ENCODE measurements at regions not wholly inside any gene's neighbourhood (a gene's known extent, or its start where the extent isn't known, plus 50 kb on each side); places are given as distances from the start of the nearest gene placed in this dataset.
"Not testable (repeated sequence)": the region's sequence is repeated elsewhere in the genome, so short reads cannot be mapped to it uniquely, and the experiment has no call there.

GRCh38 chr4:124873361-124874171 lies 161.0 kb upstream of the ANKRD50 start:
- no peak for DNase-seq

GRCh38 chr4:124872659-124873058 lies 160.1 kb upstream of the ANKRD50 start:
- DNase-seq = no peak

GRCh38 chr4:124869961-124870495 lies 157.5 kb upstream of the ANKRD50 start:
- no peak for DNase-seq

GRCh38 chr4:124868495-124868894 lies 156.0 kb upstream of the ANKRD50 start:
- no peak for DNase-seq

GRCh38 chr4:124867536-124867935 lies 155.0 kb upstream of the ANKRD50 start:
- no peak for DNase-seq

GRCh38 chr4:124866301-124866700 lies 153.8 kb upstream of the ANKRD50 start:
- DNase-seq = no peak

GRCh38 chr4:124863040-124863545 lies 150.6 kb upstream of the ANKRD50 start:
- DNase-seq = no peak

- DNase-seq = no peak
Observed at GRCh38 chr4:124862261-124862660, 149.7 kb upstream of the ANKRD50 start.

GRCh38 chr4:124861761-124862160 lies 149.2 kb upstream of the ANKRD50 start:
- no peak for DNase-seq

GRCh38 chr4:124854968-124855367 lies 142.4 kb upstream of the ANKRD50 start:
- DNase-seq = no peak

- DNase-seq = no peak
Observed at GRCh38 chr4:124851741-124852140, 139.2 kb upstream of the ANKRD50 start.

- DNase-seq = no peak
Observed at GRCh38 chr4:124846306-124846705, 133.8 kb upstream of the ANKRD50 start.

GRCh38 chr4:124839786-124840390 lies 127.4 kb upstream of the ANKRD50 start:
- DNase-seq = no peak

- DNase-seq = no peak
Observed at GRCh38 chr4:124833831-124834505, 121.4 kb upstream of the ANKRD50 start.

GRCh38 chr4:124828382-124828781 lies 115.8 kb upstream of the ANKRD50 start:
- no peak for DNase-seq

GRCh38 chr4:124817531-124817930 lies 105.0 kb upstream of the ANKRD50 start:
- no peak for DNase-seq

GRCh38 chr4:124812203-124812602 lies 99.7 kb upstream of the ANKRD50 start:
- not testable (repeated sequence) for DNase-seq

GRCh38 chr4:124810827-124811226 lies 98.3 kb upstream of the ANKRD50 start:
- no peak for DNase-seq

GRCh38 chr4:124807421-124807820 lies 94.9 kb upstream of the ANKRD50 start:
- no peak for DNase-seq

- no peak for DNase-seq
Observed at GRCh38 chr4:124806403-124806802, 93.9 kb upstream of the ANKRD50 start.

- no peak for DNase-seq
Observed at GRCh38 chr4:124804584-124804983, 92.1 kb upstream of the ANKRD50 start.

- DNase-seq = no peak
Observed at GRCh38 chr4:124804041-124804440, 91.5 kb upstream of the ANKRD50 start.

- DNase-seq = no peak
Observed at GRCh38 chr4:124803641-124804040, 91.1 kb upstream of the ANKRD50 start.

- no peak for DNase-seq
Observed at GRCh38 chr4:124803026-124803425, 90.5 kb upstream of the ANKRD50 start.

Data from NCI-H2227 treated with DMSO at 0.1 percent for 48 hours (cell line).